RCC 7860 (cell line): ENCODE measurements at regions not wholly inside any gene's neighbourhood (a gene's known extent, or its start where the extent isn't known, plus 50 kb on each side); places are given as distances from the start of the nearest gene placed in this dataset.

Experiments used
- DNase-seq: peaks from one replicate; pipeline ENCODE4 v3.0.0-alpha.2; 2015; ENCODE audit warnings: low spot score
- FAIRE-seq: peaks from 2 replicates; lab custom pipeline; 2012; peaks lifted over from hg19 to GRCh38; lab: Jason Lieb, UNC

- no peak for FAIRE-seq
- no peak for DNase-seq
Measured at GRCh38 chr6:165806126-165806810, 143.2 kb upstream of the PDE10A start.

GRCh38 chr6:165805636-165806035, 142.6 kb upstream of the PDE10A start:
- DNase-seq (no peak), FAIRE-seq (no peak)

- FAIRE-seq: no peak
- DNase-seq: no peak
Measured at GRCh38 chr6:165805067-165805555, 142.1 kb upstream of the PDE10A start.

- DNase-seq: no peak
Measured at GRCh38 chr6:165804331-165805066, 141.5 kb upstream of the PDE10A start.

GRCh38 chr6:165800337-165800736, 137.3 kb upstream of the PDE10A start:
- DNase-seq (no peak), FAIRE-seq (no peak)

More at GRCh38 chr6:165804331-165805066, 141.5 kb upstream of the PDE10A start:
- FAIRE-seq: no peak

GRCh38 chr6:165799391-165800153, 136.5 kb upstream of the PDE10A start:
- DNase-seq: no peak
- no peak for FAIRE-seq

- no peak for DNase-seq
- FAIRE-seq: no peak
Measured at GRCh38 chr6:165798991-165799390, 135.9 kb upstream of the PDE10A start.

GRCh38 chr6:165794179-165794601, 131.1 kb upstream of the PDE10A start:
- DNase-seq: no peak
- no peak for FAIRE-seq

- DNase-seq (no peak), FAIRE-seq (no peak)
Measured at GRCh38 chr6:165793287-165793825, 130.3 kb upstream of the PDE10A start.

GRCh38 chr6:165791876-165792437, 128.9 kb upstream of the PDE10A start:
- FAIRE-seq: no peak
- no peak for DNase-seq

GRCh38 chr6:165791306-165791705, 128.3 kb upstream of the PDE10A start:
- FAIRE-seq (no peak), DNase-seq (no peak)

- DNase-seq (no peak), FAIRE-seq (no peak)
Measured at GRCh38 chr6:165782812-165783211, 119.8 kb upstream of the PDE10A start.

- DNase-seq (no peak), FAIRE-seq (no peak)
Measured at GRCh38 chr6:165782134-165782533, 119.1 kb upstream of the PDE10A start.

- no peak for DNase-seq
- no peak for FAIRE-seq
Measured at GRCh38 chr6:165777680-165778079, 114.6 kb upstream of the PDE10A start.

- FAIRE-seq (no peak), DNase-seq (no peak)
Measured at GRCh38 chr6:165776691-165777090, 113.7 kb upstream of the PDE10A start.

GRCh38 chr6:165775721-165776120, 112.7 kb upstream of the PDE10A start:
- no peak for FAIRE-seq
- no peak for DNase-seq

- no peak for FAIRE-seq
- peak; percentile 49 for DNase-seq
Measured at GRCh38 chr6:165774903-165775601, 112.0 kb upstream of the PDE10A start.

- FAIRE-seq (no peak), DNase-seq (no peak)
Measured at GRCh38 chr6:165770397-165771082, 107.5 kb upstream of the PDE10A start.

- no peak for FAIRE-seq
Measured at GRCh38 chr6:165769884-165770283, 106.8 kb upstream of the PDE10A start.

GRCh38 chr6:165769401-165769800, 106.4 kb upstream of the PDE10A start:
- no peak for FAIRE-seq
- no peak for DNase-seq

More at GRCh38 chr6:165769884-165770283, 106.8 kb upstream of the PDE10A start:
- no peak for DNase-seq
